ENCODE measurements at regions not wholly inside any gene's neighbourhood (a gene's known extent, or its start where the extent isn't known, plus 50 kb on each side); places are given as distances from the start of the nearest gene placed in this dataset.

- no peak for DNase-seq
Measured at GRCh38 chr5:34599471-34600117, 56.5 kb upstream of the RAI14 start.

DNA sequence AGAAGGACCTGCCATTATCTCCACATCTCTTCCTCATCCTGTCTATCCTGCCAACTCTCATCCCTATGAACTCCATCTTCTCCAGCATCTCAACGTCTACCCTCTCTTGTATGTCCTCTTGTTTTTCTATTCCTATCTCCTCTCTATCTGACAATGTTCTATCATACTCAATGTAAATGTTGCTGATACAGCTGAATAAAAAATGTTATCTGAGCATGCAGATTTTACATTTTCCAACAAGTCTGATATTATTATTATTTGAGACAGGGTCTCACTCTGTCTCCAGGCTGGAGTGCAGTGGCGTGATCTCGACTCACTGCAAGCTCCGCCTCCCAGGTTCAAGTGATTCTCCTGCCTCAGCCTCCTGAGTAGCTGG, 56.0 kb upstream of the RAI14 start:
- DNase-seq, result no peak

DNA sequence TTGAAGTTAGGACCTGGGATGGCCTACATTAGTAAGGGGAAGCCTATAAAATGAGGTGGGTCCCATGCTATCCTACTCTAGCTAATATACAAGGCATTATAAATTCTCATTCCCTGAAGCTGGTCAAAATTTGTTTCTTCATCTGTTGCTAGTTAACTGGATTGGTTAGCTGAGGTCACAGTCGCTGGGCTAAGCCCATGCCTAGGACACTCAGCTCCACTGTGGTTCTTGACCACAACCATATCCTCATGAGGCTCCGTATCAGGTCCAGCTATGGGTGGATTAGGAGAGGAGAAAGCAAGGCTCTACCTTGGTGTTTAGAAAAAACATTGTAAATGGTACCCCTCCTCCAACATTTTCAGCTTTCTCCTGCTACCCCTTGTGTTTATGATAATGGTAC, 52.8 kb upstream of the RAI14 start:
- DNase-seq, result no peak

GRCh38 chr5:34604119-34604675, 51.9 kb upstream of the RAI14 start:
- no peak for DNase-seq

- no peak for DNase-seq
Measured at GRCh38 chr5:34606101-34606500, 50.0 kb upstream of the RAI14 start.

Data from SW 1271 (cell line).